ENCODE measurements at regions not wholly inside any gene's neighbourhood (a gene's known extent, or its start where the extent isn't known, plus 50 kb on each side); places are given as distances from the start of the nearest gene placed in this dataset.

DNA sequence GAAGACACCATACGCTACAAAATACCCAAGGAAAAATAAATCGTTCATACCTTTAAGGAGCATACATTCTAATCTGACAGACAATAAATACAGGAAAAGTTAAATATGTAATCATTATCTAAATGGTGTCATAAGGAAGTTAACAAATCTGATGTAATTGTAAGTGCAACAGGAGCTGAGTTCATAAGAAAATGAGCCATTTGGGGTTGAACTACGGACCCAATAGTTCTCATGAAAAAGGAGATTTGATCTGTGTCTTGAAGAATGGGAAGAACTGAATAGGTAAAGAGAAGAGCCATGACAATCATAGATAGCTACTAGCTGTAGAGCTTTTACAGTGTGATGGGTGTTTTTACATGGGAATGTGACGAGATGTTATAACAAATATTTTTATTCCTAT is 175.6 kb downstream of the ANKRD50 start (continued):
- TF ChIP-seq, protein P1, sequence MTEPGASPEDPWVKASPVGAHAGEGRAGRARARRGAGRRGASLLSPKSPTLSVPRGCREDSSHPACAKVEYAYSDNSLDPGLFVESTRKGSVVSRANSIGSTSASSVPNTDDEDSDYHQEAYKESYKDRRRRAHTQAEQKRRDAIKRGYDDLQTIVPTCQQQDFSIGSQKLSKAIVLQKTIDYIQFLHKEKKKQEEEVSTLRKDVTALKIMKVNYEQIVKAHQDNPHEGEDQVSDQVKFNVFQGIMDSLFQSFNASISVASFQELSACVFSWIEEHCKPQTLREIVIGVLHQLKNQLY (CRISPR knock-in tag; IDR thresholded peaks at IDR 0.05) = no peak
- TF ChIP-seq NFYB (CRISPR knock-in tag; conservative IDR thresholded peaks at IDR 0.05; ENCODE audit: low read depth) = no peak
- TF ChIP-seq ZNF425 (CRISPR knock-in tag; conservative IDR thresholded peaks at IDR 0.05) = no peak
- no peak for TF ChIP-seq NR1H2 (CRISPR knock-in tag; IDR thresholded peaks at IDR 0.05)
- TF ChIP-seq ZNF138 (CRISPR knock-in tag; conservative IDR thresholded peaks at IDR 0.05) = no peak

DNA sequence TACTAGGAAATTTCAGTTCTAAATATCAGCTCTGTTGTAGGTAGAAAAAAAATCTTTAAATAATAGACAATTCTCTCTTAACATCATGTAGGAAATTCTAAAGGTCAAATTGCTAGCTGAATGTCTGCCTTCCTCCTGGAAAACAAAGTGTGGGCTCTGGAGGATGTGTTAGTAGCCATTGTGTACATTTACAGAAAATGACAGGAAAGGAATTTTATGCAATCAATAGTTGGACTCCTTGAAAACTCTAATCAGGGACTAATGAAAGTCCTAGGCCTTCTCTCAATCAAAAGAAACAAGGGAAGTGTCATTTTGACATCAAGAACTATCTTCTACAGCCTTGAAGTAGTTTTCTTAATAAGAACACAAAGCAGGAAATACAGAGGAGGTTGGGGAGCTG is 174.6 kb downstream of the ANKRD50 start:
- no peaks in the 10 kb centered on the region for H3K36me3 Mint-ChIP-seq
- ATAC-seq = no peak
- no peaks in the 10 kb centered on the region for H3K9me3 Mint-ChIP-seq
- H3K4me1 Mint-ChIP-seq = peaks cover 9% of the 10 kb centered on the region
- no peak overlapping the region for H3K27ac Mint-ChIP-seq
- TF ChIP-seq CREM (CRISPR knock-in tag; IDR thresholded peaks at IDR 0.05) (no peak), AFF4 (CRISPR knock-in tag; IDR thresholded peaks at IDR 0.05; ENCODE audit: borderline replicate concordance) (no peak), EMX1 (CRISPR knock-in tag; IDR thresholded peaks at IDR 0.05) (no peak), TEAD4 (CRISPR knock-in tag; IDR thresholded peaks at IDR 0.05) (no peak), ESRRA (CRISPR knock-in tag; IDR thresholded peaks at IDR 0.05; ENCODE audit: borderline replicate concordance) (no peak), TCF7 (CRISPR knock-in tag; IDR thresholded peaks at IDR 0.05; ENCODE audit: low read depth) (no peak), TP53 (CRISPR knock-in tag; IDR thresholded peaks at IDR 0.05) (no peak), SMAD3 (CRISPR knock-in tag; IDR thresholded peaks at IDR 0.05; ENCODE audit: borderline replicate concordance) (no peak), GABPB1 (CRISPR knock-in tag; IDR thresholded peaks at IDR 0.05) (no peak)
- TF ChIP-seq, protein P1 (CRISPR knock-in tag; IDR thresholded peaks at IDR 0.05) = no peak
- TF ChIP-seq, protein P2, sequence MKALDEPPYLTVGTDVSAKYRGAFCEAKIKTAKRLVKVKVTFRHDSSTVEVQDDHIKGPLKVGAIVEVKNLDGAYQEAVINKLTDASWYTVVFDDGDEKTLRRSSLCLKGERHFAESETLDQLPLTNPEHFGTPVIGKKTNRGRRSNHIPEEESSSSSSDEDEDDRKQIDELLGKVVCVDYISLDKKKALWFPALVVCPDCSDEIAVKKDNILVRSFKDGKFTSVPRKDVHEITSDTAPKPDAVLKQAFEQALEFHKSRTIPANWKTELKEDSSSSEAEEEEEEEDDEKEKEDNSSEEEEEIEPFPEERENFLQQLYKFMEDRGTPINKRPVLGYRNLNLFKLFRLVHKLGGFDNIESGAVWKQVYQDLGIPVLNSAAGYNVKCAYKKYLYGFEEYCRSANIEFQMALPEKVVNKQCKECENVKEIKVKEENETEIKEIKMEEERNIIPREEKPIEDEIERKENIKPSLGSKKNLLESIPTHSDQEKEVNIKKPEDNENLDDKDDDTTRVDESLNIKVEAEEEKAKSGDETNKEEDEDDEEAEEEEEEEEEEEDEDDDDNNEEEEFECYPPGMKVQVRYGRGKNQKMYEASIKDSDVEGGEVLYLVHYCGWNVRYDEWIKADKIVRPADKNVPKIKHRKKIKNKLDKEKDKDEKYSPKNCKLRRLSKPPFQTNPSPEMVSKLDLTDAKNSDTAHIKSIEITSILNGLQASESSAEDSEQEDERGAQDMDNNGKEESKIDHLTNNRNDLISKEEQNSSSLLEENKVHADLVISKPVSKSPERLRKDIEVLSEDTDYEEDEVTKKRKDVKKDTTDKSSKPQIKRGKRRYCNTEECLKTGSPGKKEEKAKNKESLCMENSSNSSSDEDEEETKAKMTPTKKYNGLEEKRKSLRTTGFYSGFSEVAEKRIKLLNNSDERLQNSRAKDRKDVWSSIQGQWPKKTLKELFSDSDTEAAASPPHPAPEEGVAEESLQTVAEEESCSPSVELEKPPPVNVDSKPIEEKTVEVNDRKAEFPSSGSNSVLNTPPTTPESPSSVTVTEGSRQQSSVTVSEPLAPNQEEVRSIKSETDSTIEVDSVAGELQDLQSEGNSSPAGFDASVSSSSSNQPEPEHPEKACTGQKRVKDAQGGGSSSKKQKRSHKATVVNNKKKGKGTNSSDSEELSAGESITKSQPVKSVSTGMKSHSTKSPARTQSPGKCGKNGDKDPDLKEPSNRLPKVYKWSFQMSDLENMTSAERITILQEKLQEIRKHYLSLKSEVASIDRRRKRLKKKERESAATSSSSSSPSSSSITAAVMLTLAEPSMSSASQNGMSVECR (CRISPR knock-in tag; IDR thresholded peaks at IDR 0.05; ENCODE audit: borderline replicate concordance) = no peak
- TF ChIP-seq, protein P3, sequence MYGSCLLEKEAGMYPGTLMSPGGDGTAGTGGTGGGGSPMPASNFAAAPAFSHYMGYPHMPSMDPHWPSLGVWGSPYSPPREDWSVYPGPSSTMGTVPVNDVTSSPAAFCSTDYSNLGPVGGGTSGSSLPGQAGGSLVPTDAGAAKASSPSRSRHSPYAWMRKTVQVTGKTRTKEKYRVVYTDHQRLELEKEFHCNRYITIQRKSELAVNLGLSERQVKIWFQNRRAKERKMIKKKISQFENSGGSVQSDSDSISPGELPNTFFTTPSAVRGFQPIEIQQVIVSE (CRISPR knock-in tag; IDR thresholded peaks at IDR 0.05; ENCODE audit: borderline replicate concordance) = no peak
- TF ChIP-seq, protein P4, sequence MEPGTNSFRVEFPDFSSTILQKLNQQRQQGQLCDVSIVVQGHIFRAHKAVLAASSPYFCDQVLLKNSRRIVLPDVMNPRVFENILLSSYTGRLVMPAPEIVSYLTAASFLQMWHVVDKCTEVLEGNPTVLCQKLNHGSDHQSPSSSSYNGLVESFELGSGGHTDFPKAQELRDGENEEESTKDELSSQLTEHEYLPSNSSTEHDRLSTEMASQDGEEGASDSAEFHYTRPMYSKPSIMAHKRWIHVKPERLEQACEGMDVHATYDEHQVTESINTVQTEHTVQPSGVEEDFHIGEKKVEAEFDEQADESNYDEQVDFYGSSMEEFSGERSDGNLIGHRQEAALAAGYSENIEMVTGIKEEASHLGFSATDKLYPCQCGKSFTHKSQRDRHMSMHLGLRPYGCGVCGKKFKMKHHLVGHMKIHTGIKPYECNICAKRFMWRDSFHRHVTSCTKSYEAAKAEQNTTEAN (CRISPR knock-in tag; IDR thresholded peaks at IDR 0.05) = no peak
- no peak overlapping the region for H3K4me3 Mint-ChIP-seq
- POLR2A ChIA-PET = no interaction called here
- no peaks in the 10 kb centered on the region for H3K27me3 Mint-ChIP-seq (ENCODE audit: low read depth)
- CTCF ChIA-PET = no interaction called here
- no peak for DNase-seq (ENCODE audit: low spot score)

All from WTC11 (cell line).